GM18511 (cell line): ENCODE measurements at regions not wholly inside any gene's neighbourhood (a gene's known extent, or its start where the extent isn't known, plus 50 kb on each side); places are given as distances from the start of the nearest gene placed in this dataset.
"Not testable (repeated sequence)": the region's sequence is repeated elsewhere in the genome, so short reads cannot be mapped to it uniquely, and the experiment has no call there.

Experiments
- ATAC-seq: cut with Tn5 transposase; IDR thresholded peaks from one replicate; pipeline ENCODE4 v1.9.1; 2021; ENCODE audit warnings: mild to moderate bottlenecking, moderate library complexity; ENCODE audit not compliant: unreplicated experiment

DNA sequence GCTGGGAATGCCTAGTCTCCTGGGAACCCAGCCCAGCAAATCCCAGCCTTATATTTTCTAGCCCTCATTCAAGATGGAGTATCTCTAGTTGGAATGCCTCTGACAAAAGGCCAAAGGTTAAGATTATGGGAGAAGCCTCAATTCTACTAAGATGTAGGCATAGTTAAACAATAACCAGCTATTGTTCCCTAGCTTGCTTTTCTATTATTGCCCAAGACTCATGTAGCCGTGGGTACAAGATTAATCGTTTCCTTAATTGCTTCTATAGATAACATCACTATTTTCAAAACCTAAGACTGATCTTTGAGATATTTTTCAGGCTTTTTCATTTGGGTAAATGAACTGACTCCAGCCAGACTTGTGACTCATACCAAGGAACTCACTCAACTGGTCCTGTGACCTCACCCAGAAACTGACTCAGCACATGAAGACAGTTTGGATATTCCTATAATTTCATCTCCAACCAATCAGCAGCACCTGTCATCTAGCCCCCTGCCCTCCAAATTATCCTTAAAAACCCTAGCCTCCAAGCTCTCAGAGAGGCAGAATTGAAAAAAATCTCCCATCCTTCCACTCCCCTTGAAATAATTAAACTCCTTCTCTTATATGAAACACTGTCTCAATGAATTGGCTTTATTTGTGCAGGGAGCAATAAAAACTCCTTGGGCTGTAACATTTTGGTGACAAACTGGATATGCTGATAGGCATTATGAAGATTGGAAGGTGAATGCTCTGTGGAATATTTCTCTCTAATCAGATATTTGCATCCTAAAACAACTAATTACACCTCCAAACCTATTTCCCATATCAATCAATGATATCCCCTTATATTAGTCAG lies 589.0 kb downstream of the C12orf50 start:
- no peak for ATAC-seq

GRCh38 chr12:87430444-87430843 lies 598.8 kb downstream of the C12orf50 start:
- no peak for ATAC-seq

DNA sequence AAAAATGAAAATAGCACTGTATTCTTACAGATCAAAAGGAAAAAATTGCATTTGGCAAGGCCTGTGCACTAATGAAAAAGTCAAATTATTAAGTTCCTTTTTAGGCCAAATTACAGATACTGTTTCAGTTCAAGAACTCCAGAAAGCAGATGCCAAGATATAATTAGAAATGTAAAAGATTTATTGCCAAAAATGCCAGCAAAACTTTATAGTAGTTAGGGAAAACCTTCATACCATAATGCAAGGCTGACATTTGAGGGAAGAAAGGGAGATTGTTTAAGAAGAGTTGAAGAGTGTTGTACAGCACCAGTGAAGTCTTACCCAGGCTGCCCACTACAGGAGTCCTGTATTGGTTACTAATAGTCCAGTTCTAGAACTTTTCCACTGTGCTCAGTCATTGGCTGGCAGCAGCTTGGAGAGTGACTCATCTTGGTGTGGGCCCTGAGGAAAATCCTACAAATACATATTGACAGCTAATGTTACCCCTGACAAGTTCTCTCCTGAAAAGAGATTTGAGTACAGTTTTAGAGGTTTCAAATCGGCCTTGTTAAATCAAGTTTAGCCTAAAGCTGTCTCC lies 600.4 kb downstream of the C12orf50 start:
- no peak for ATAC-seq

DNA sequence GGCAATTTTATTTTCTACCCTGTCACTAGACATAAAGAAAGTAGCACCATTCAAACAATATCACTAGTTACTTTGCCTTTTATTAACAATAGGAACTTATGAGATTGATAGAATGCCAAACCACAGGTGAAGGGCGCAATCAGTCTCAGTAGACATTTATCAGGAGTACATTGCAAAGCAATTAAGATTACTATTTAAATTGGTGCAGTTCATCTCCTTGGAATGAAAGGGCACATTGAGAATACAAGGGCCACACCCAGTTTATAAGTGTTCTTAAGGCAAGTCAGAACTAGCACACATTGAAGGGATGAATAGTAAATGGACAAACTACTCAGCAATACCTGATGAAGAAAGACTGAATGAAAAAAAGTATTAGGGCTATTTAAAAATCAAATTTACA lies 601.4 kb downstream of the C12orf50 start:
- no peak for ATAC-seq

GRCh38 chr12:87425942-87426554 lies 603.2 kb downstream of the C12orf50 start:
- ATAC-seq = no peak

DNA sequence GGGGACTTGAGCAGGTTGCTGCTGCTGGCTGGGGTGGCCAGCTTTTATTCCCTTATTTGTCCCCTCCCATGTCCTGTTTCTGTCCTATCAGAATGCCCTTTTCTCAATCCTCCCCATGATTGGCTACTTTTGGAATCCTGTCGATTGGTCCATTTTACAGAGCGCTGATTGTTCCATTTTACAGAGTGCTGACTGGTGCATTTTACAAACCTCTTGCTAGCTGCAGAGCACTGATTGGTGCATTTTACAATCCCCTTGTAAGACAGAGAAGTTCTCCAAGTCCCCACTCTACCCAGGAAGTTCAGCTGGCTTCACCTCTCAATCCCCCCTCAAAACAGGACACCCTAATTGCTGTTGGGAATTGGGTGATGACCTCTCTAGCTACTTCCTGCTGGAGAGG lies 608.0 kb downstream of the C12orf50 start:
- ATAC-seq = not testable (repeated sequence)

- ATAC-seq = no peak
Measured at GRCh38 chr12:87413784-87414183, 615.4 kb downstream of the C12orf50 start.

DNA sequence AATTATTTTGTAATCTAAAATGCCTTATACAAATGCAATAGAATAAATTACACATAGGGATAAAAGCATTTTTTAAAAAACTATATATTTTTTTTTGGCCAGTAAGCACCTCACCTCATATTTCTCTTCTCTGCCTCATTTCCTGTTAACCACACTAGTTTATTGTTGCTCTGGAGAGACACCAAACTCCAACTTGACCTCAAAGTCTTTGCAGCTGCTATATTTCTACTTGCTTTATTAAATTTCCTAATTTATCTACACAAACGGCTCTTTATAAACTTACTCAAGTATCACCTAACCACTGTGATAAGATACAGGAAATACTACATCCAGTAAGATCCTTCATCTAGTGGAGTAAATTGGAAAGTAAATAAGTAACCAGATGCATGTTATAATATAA lies 622.3 kb downstream of the C12orf50 start:
- no peak for ATAC-seq

GRCh38 chr12:87405918-87406317 lies 623.3 kb downstream of the C12orf50 start:
- no peak for ATAC-seq

- not testable (repeated sequence) for ATAC-seq
Measured at GRCh38 chr12:87394168-87394567, 635.0 kb downstream of the C12orf50 start.

GRCh38 chr12:87388376-87388775 lies 640.8 kb downstream of the C12orf50 start:
- no peak for ATAC-seq

- ATAC-seq = no peak
Measured at GRCh38 chr12:87385322-87385721, 643.9 kb downstream of the C12orf50 start.

DNA sequence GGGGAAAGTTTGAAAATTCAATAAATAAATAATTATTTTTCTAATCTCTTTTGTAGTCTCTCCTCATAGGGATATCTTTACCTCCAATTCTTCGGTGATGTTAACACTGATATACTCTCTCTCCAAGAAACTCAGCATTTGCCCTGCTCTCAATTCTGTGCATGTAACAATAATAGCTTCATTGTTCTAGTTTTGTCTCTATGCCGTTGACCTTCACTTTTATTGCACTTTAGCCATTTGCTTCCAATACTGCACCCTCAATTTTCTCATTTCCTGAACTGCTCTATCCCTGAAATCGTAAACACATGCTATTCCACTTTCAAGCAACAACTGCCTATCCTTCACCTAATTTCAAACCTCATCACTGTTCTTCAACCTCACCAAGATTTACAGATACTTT lies 645.0 kb downstream of the C12orf50 start:
- ATAC-seq = no peak

DNA sequence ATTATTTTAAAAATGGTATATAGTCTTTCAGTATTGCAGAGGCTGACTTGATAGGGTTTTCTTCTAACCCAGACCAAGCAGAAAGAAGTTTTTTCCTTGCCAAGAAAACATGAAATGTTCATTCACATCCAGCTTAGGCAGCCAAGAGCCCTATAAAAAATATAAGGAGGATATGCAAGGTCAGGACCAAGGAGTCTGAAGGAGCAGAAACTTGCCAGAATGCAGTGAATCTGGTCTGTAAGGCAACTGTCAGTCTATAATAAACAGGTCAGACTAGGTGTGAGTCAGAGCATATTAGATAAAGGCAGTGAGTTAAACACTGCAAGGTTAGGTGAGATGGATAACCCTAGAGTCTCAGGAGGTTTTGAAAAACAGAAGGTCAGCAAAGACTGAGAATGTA lies 645.5 kb downstream of the C12orf50 start:
- ATAC-seq = no peak

- ATAC-seq = no peak
Measured at GRCh38 chr12:87382959-87383566, 646.1 kb downstream of the C12orf50 start.

GRCh38 chr12:87382436-87382835 lies 646.8 kb downstream of the C12orf50 start:
- ATAC-seq = no peak

DNA sequence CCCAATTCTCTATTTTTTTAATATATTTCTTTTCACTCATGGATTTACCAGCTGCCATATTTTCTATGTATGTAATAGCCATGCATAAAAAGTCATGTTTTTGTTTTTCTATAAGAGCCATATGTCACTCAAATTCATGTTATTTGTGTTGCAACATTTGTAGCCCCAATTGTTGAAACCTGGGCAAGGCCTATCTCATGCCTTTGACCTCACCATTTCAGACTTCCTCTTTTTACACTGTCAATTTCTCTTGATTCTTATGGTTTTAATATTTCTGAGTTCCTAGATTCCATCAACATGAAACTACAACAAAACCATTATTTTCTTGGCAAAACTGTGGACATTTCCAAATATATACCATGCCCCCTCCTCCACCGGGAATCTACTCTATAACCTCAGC lies 647.5 kb downstream of the C12orf50 start:
- ATAC-seq = no peak

GRCh38 chr12:87378526-87378925 lies 650.7 kb downstream of the C12orf50 start:
- no peak for ATAC-seq

DNA sequence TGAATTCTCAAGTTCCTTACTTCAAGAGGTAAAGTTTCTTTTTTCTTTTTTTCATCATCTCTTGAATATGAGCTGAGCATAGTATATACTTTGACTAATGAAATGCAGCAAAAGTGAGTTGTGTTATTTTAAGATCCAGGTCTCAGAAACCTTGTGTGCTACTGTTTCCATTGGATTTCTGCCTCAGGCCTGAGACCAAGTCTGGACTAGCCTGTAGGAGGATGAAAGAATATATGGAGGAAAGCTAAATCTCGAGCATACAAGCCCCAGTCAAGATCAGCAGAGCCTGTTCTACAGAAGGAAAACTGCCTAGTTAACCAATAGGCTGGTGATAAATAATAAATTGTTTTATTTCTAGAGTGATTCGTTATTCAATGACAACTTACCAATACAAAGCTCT lies 652.5 kb downstream of the C12orf50 start:
- ATAC-seq = no peak

DNA sequence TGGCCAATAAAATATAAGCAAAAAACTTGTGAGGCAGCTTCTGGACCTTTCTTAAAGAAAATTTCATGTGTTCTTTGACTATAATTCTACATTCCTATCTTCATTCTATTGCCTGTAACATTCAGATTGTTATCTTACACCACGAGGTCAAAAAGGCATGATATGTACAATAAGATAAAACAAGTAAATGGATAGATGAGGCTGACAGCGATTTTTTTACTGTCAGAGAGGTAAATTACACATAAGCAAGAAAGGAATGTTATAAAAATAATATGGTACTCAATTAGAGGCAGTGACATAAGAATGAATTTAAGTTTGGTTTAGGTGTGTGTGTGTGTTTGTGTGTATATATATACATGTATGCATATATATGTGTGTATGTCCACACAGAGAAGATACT lies 660.0 kb downstream of the C12orf50 start:
- no peak for ATAC-seq

DNA sequence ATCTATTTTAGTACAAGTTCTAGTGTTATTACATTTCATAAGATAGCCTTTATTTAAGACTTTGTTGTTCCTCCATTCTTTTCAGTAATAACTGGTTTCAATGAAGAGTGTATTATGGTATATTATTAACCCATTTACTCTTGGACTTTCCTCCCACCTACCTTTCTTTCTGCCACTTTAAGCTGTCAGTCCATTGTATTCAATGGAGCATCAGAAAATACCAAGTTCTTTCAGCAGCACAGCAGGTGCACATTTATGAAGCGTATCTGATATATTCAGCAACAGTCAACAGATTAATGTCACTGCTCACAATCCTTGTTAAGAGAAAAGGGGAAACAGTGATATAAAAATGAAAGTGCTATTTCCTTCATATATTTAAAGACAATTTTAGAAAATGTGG lies 660.9 kb downstream of the C12orf50 start:
- ATAC-seq = no peak

- no peak for ATAC-seq
Measured at GRCh38 chr12:87365423-87365822, 663.8 kb downstream of the C12orf50 start.
